A172 (cell line): ENCODE measurements at regions not wholly inside any gene's neighbourhood (a gene's known extent, or its start where the extent isn't known, plus 50 kb on each side); places are given as distances from the start of the nearest gene placed in this dataset.

ENCODE experiments used
- DNase-seq: peaks from one replicate; pipeline ENCODE4 v3.0.0-alpha.2; 2015; ENCODE audit warnings: low spot score

DNA sequence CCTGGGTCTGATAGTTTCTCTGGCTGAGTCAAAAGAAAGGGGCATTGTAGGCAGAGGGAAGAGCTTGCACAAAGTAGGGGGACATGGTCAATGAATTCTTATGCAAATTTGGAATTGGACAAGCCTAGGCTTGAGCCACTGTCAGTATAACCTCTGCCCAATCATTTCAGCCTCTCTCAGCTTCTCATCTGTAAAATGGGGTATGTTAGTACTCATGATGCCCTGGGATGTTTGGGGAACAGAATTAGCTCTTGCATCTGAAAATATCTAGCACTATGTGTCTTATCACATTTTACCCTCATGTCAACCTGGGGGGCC, 148.6 kb downstream of the DHX35 start:
- no peak for DNase-seq

GRCh38 chr20:39109933-39110818, 148.0 kb downstream of the DHX35 start:
- no peak for DNase-seq

- peak; percentile 74 for DNase-seq
These were observed 146.6 kb downstream of the DHX35 start for GRCh38 chr20:39108746-39109145.

- DNase-seq, result peak; percentile 42
These were observed 145.6 kb downstream of the DHX35 start for GRCh38 chr20:39107741-39108140.

DNA sequence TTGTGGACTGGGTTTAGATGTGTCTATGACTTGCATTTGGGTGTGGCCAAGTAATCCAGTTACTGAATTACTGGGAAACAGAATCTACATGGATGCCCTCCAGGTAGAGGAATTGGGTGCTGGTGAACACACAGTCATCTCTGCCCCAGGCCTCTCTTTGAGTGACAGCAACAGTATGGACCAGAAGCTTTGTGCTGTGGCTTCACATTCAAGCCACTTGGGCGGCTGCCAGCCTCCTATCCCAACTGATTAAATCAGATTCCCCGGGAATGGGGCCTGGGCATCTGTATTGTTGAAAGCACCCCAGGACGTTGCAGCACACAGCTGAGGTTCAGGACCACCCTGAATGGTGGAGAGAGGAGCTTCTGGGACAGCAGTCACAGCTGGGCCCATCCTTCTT, 144.6 kb downstream of the DHX35 start:
- no peak for DNase-seq

DNA sequence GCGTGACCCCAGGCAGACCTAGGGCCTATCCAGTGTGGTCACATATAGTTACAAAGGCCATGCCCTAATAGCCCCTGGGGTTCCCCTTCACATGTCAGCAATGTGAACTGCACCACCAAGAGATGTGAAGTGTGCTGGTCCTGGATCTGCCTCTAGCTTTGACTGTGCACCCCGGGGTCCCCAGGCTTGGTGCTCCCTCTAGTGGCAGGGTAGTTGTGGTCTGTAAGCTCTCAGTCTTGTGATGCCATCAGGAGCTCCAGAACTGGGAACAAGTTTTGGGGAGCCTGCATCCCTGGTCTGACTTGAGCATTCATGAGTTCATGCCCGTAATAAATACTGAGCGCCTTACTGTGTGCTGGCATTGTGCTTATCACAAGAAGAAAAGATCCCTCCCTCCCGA, 143.4 kb downstream of the DHX35 start:
- no peak for DNase-seq

DNA sequence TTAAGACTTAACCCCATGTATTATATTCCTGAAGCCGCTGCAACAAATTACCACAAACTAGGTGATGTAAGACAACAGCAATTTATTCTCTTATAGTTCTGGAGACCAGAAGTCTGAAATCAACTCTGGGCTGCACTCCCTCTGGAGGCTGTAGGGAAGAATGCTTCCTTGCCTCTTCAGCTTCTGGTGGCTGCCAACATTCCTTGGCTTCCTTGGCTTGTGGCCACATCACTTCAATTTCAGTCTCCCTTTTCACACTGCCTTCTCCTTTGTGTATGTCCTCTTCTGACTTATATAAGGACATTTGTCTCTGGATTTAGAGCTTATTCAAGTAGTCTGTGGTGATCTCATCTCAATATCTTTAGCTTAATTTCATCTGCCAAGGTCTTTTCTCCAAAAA, 141.6 kb downstream of the DHX35 start:
- no peak for DNase-seq

- no peak for DNase-seq
These were observed 141.2 kb downstream of the DHX35 start for GRCh38 chr20:39103305-39103704.

- DNase-seq, result no peak
These were observed 139.8 kb downstream of the DHX35 start for GRCh38 chr20:39101895-39102294.

DNA sequence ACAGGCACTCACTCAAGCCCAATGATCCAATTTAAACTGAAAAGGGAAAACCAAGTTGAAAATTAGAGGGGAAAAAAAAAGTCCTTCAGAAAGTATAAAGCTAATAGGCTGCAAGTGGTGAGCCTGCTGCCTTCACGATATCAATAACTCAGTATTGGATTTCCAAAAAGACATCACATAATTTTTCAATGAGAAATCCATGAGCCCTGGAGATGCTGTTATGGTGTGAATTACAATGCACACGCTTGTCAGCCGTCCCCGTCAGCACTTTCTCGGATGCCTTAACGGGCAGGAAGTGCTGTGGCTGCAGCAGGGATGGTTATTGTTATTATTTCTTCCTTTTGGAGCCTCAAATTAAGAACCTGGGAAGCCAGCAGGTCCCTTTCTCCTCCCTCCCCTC, 138.5 kb downstream of the DHX35 start:
- DNase-seq, result no peak

DNA sequence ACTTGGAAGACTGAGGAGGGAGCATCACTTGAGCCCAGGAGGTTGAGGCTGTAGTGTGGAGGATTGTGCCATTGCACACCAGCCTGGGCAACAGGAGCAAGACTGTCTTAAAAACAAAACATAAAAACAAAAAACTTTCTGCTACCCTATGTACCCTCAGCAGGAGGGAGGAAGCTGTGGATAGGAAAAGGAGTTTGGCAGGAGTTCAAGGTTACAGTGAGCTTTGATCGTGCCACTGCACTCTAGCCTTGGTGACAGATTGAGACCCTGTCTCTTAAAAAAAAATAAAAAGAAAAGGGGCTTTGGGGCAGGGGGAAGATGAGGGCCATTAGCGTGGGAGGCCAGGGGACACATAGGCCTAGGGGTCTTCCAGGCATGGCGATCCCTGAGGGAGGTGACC, 135.7 kb downstream of the DHX35 start:
- DNase-seq, result no peak

DNA sequence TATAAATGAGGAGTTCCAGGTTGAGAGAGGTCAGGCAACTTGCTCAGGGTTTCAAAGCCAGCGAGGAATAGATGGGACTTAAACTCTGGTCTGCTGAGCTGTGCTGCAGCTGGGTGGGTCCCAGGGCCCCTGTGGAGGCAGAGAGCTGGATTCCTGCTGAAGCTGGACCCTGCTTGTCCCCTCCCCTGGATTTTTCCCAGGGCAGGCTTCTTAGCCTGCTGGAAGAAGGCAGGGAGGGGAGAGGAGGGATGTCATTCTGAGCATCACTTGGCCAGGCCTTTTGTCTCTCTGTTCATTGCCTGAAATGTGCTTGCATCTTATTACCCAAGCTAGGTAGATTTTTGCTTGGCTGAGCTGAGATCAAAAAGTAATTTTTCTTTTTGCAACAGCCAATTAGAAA, 133.7 kb downstream of the DHX35 start:
- DNase-seq, result no peak

DNA sequence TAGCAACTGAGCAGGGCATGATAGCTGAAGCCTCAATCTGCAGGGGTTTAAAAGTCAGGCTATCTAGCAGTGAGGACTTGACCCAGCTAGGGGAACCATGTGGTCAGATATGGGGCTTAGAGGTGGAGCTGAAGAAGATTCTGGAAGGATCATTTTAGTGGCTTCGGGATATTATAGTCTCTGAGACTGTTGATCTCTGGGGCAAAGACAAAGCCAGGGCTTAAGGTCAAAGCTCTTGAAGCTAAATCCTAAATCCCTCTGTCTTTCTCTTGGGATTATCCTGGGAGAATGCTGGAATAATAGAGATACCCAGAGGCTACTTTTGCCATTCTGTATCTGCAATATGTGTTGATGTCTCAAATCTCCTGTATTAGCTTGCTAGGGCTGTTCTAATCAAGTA, 132.2 kb downstream of the DHX35 start:
- no peak for DNase-seq

DNA sequence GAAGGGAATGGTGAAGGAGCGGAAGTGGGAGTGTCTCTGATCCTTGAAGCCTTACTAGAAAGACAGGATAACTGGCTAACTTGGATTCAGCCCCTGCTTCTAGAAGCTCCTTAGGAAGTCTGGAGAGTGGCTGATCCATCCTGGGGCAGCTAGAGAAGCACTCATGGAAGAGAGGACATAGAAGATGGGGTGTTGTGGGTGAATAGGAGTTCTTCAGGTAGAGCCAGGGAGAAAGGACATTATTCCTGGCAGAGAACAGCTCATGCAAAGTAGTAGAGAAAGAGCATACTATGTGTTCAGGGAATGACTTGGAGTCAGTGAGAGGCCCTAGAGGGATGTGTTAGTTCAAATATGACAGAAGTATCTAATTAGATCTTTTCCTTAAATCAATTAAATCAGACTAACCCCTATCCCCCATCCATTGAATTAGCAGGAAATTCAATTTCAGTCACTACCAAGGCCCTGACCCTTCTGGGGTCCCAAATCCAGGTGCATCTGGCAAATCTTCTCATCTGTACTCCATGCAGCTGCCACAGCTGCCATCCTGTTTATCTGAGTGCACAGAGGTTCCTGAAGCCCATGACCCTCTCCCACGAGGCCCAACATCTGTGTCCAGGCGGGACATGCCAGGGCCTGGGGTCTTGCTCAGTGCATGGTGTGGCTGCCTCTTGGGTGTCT, 130.7 kb downstream of the DHX35 start:
- DNase-seq, result no peak

GRCh38 chr20:39090906-39091305, 128.8 kb downstream of the DHX35 start:
- no peak for DNase-seq

GRCh38 chr20:39089797-39090196, 127.7 kb downstream of the DHX35 start:
- no peak for DNase-seq
